GM21526 (cell line): ENCODE measurements at regions not wholly inside any gene's neighbourhood (a gene's known extent, or its start where the extent isn't known, plus 50 kb on each side); places are given as distances from the start of the nearest gene placed in this dataset.

Experiments
- ATAC-seq: cut with Tn5 transposase; IDR thresholded peaks from one replicate; pipeline ENCODE4 v1.9.1; 2021; ENCODE audit warnings: moderate library complexity; ENCODE audit not compliant: unreplicated experiment, low FRiP score

DNA sequence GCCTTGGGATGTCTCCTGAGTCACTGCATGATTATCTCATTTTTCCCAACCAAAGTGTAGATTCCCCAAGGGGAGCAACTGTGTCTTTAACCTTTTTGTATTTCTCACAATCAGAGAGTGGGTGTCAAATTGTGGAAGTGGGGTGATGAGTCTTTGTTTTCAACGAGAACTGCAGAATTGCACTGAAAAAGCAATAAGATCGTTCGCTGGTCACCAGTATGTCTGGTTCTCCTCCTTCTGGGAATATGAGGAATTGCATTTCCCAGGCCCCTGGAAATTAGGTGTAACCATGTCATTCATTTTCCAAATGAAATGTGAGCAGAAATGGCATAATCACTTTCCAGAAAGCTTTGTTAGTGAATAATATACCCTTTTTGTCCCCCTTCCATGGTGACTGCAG is 326.9 kb downstream of the GPAM start:
- ATAC-seq, result no peak

DNA sequence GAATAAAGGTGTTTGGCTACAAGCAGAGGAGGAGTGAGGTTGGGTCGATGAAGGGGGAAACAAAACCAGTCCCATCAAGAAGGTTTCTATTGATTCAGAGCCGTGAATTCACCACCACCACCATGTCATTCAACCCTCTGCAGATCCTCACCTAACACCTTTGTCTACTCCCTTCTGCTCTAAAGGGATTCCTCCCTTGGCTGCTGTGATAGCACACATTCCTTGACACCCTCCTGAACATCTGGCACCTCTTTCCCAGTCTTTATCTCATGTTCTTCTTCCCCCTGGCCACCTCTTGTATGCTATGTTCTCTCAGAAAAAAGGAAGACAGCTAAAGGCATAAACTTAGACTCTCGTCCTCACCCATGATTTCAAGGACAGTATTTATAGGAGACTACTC is 318.0 kb downstream of the GPAM start:
- ATAC-seq, result no peak

DNA sequence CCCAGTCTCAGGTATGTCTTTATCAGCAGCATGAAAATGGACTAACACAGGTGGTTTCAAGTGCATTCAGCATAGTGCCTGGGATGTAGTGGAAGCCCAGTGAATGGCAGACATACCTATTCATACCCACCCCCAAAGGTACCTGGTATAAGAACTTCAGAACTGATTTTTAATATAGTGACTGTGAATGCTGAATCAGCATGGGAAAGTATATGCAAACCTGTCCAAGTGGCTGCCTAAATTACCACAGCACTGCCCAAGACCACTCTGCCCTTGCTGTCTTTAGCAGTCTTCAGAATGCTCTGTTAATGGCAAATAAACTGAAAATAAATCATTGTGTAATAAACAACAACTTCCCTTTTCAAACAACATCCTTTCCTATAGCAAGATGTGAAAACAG is 312.1 kb downstream of the GPAM start:
- no peak for ATAC-seq

DNA sequence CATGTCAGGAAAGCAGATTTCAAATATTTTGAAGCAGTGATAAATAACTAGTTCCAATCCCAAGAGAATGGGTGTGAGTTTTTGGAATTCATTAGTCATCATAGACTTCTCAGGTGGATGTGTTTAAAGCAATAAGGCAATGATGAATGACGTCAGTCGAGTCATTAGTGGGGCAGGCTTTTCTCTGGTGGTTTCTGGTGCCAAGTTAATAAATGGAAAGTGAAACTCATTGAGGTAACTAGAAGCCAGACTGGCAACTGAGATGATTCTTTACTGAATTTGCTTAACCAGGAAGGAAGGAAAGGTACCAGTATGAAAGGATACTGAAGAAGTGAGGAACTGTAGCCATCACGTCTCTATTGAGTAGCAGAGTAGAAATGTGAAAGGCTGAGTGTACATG is 311.0 kb downstream of the GPAM start:
- no peak for ATAC-seq

DNA sequence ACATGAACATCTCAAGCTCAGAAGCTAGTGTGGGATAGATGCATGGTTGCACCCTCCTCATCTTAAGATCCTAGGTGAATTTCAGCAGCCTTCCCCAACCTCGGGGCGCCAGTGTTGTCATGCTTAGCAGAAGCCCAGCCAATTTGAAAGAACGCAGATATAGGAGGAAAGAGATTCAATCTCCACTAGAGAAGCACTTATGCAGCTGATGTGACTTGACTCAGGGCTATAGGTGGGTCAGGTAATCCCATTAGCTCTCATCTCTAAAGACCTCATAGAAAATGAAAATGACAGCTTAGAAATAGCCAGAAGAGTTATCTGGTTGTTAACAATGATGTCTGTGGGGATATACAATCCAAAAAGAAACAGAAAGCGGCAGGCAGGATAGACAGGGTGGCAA is 310.5 kb downstream of the GPAM start:
- no peak for ATAC-seq

DNA sequence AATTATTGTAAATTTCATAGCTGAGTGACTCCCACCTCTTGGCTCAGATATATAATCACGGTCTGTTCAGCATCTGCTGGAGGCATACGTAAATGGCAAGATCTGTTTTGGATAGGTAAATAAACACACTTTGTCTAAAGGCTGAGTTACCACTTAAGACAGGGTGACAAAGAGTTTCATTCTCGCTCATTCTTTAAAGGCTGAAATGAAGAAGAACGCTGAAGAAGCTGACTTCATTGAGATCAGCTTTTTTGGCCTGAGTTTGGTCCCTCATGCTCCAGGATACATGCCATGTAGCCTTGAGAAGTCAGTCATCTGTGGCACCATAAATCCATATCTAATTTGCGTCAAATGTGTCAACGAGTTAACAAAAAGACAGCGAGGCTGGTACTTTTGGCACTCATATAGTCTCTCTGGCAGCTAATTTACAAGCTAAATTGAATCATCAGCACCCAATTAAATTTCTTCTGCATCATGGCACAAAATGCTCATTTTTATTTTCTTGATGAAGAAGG is 309.9 kb downstream of the GPAM start:
- no peak for ATAC-seq

DNA sequence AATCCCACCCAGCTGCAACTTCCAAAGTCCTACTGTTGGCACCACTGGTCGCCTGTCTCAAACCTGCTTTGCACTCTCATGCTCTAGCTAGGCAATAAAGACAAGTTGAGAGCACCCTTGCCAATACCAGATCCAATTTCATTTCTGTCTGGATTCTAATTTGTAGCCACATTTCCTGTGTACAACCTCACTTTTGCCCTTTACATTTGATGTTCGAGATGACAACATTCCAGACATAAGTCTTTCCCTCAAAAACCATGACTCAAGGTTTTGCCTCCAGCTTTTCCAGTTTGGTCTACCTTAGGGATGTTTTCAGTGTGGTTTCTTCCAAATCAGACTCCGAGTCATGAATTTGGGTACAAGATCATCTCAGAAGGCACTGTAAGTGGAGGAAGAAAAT is 309.0 kb downstream of the GPAM start:
- ATAC-seq, result no peak

DNA sequence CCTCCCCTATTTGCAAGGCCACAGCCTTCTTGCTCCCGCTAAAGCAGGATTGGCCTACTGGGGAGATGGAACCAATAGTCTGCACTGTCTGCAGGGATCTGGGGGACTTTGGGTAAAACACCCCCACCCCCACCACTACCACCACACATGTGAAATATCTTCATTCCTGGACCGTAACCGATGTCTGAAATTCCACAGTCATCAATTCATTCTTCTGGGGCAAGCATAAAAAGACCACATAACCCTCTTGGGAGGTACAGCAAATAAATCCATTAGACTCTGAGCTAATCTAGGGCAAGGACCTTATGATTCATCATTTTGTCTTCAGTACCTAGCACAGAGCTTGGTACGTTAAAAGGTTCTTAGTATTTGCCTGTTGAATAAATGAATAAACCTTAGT is 307.8 kb downstream of the GPAM start:
- no peak for ATAC-seq

DNA sequence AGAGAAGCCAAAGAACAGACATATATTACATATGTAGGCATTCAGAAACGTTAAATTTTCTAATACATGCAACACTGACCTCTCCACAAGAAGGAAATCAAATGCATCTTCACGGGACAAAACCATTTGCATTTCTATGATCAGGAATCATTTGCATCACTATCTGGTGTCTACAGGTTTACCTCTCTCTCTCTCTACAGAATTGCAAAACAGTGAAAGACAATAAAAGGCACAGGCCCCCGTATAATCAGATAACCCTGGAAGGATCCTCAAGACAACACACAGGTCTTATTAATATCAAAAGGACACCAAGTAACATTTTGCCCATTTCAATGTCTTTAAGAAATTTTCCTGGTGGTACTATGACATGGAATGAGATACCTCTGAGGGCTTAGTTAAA is 306.3 kb downstream of the GPAM start:
- no peak for ATAC-seq

DNA sequence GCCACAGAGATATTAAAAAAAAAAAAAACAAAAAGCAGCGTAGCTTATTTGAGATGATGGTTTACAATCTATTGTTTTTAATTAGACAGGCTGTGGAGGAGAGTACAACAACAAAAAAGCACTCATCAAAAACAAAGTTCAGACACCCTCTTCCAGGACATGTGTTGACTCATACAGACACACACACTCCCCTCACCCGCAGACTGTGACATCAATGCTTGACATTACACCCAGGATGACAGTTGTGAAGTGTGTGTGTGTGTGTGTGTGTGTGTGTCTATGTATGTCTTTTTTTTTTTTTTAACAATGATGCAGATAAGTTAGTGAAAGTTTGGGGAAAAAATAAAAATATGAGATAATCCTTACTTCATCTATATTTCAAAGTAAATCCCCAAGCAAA is 303.6 kb downstream of the GPAM start:
- no peak for ATAC-seq

DNA sequence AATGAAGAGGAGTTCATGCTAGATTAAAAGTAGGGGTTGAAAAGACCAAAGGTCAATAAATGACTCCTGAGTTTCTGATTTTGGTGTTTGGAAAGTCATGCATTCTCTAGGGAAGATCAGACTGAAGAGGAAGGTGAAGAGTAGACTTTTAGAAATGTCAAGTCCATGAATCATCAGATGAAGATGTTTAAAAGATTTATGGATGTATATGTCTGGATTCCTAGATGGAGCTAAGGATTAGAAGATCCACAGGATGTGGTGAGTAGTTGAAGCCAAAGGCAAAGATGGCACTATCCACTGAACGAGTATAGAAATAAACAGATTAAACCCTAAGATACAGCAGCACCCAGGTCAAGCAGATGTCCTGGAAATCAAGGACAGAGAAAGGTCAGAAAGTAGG is 298.5 kb downstream of the GPAM start:
- ATAC-seq, result no peak

DNA sequence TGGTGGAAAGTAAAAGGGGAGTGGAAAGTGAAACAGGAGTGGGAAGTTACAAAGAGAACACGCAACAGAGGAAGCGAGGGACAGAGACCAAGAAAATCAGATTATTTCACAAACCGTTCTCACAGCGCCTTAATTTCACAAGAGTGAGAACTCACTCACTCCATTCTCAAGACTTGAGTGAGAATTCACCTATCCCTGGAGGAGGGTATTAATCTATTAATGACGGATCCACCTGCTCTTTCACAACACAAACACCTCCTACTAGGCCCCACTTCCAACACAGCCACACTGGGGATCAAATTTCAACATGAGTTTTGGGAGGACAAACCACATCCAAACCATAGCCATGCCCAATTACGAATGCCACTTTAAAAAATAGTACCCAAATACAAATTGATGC is 297.6 kb downstream of the GPAM start:
- no peak for ATAC-seq

DNA sequence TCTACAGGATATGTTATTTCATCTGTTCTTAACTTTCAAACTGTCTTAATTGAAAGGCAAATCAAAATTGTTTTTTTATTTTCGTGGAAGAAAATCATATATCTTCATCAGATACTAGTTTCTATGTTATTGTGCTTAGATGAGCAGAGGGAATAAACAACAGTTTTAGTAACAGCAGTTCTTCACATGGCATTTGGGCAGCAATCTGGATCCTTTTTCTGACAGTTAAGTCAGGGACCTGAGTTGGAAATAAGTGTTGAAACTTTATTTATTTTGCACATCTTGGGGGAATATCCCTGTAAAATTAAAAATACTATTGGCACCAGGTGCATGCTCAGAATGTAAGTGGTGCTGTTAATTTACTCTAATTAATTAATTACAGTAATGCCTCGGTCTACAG is 296.3 kb downstream of the GPAM start:
- ATAC-seq, result no peak

DNA sequence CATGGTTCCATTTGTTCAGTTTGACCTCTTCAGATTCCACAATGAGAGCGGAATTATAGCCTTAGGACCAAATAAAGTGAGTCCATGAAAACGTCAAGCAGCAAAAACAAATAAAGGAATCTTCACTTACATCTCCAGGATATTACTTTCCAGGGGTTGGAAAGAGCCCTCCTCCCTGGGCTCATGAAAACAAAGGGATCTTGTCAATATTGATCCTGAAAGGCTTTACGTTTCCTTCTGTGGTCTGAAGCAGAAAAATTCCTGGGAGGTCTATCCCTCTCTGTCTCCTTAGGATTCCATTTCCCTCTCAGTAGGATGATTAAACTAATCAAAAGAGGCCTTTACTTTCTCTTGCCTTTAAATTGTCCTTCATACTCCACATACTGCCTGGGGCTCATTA is 293.5 kb downstream of the GPAM start:
- no peak for ATAC-seq

DNA sequence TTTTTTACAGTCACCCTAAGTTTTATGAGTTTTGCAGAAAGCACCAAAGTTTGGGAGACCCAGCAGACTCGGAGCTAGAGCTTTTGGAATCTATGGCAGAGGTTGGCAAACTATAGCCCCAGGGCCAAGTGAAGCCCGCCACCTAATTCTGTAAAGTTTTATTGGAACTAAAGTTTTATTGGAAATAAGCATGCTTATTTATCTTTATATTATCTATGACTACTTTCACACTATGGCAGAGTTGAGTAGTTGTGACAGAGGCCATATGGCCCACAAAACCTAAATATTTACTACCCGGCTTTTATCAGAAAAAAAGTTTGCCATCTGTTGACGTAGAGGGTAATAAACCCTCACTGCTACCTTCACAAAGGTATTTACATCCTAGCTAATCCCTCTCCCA is 267.6 kb downstream of the GPAM start:
- no peak for ATAC-seq

DNA sequence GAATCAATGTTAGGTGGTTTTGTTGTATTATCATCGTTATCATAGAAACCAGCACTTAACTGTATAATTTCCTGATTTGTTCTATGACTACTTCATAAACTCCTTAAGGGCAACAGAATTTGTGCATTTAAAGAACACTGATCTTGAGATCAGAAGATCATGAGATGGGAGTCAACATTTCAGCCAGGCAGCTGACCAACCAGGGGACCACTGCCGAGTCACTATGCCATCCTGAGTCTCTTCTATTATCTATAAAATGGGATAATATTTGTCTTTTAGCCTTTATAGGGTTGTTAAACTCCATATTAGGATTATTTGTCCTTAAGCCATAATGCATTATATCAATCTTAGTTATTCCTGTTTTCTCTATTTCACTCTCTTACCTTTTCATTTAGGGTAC is 261.7 kb downstream of the GPAM start:
- no peak for ATAC-seq

DNA sequence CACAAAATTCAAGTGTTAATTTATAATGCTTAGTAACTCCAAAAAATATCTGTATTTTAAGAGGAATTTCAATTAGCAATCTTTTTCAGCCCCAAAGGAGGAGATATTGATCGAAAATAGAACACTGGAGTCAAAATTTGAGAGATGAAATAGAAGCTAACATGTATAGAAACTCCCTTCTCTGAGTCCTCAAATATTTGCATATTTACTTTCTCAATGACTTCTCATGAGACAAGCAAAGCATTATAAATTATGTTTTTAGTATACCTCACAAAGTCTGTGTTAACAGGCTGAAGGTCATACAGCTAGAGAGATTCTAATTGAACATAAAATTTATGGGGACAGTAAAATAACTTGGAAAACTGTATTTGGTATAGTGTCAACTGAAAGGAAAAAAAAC is 260.5 kb downstream of the GPAM start:
- no peak for ATAC-seq

DNA sequence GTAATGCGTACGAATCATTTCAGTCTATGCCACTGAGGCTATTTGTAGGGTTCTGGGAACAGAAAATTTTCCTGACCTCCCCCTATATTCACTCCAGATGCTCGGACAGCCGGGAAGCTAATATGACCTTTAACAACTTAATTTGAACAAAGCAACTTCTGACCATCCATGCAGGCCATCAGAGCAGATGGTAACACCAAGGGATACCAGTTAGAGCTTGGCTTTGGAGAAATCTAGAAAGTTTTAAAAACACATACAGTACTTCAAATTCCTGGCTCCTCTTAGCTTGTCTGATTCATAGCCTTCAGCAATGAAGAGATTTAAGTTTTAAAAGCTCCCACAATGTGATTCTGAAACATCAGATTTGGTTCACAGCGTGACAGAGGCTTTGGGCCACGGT is 257.3 kb downstream of the GPAM start:
- ATAC-seq, result no peak

DNA sequence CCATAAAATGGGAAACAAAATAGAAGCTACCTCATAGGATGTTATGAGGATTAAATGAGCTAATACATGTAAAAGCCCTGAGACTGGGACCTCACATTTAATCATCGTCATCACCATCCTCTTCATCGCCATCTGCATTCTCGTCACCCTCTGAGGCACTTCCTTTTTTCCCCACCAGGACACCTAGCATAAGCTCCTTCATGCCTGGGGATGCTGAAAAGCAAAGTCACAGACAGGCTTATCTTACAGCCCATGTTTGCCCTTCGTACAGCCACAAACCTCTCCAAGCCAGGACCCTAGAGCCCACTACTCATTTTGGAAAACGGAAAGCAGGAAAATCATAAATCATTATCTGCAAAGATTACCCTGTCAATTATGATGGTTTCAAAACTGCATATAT is 249.6 kb downstream of the GPAM start:
- no peak for ATAC-seq

DNA sequence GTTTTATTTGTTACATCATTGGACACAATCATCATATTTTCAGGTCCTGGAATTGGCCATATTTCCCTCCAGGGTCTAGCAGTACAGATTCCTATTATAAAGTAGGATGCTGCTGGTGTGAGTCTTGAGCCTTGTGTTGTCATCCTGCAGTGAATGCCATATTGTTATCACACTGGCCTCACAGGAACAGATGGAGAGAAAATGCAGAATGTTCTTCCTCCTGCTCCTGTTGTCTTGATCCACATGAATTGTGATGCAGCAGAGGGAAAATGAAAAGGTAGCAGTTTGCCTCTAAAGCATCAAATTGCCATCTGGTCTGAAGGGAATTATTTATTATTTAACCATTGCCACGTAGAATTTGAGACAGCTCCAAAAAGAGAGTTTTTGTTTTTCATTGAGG is 248.6 kb downstream of the GPAM start:
- no peak for ATAC-seq

DNA sequence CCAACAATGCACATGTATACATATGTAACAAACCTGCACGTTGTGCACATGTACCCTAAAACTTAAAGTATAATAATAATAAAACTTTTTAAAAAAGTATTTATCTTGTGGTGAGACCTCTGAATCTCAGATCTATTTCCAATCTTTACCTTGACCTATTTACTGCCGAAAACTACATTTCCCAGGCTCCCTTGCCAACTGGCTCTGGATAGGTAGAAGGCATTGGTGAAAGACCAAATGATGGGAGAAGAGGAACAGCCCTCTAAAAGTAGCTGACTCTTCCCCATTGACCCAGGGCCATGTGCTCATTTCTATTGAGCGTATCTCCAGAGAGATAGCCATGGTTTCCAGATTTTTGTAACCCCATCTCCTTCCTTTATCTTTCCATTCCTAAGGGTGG is 247.4 kb downstream of the GPAM start:
- ATAC-seq, result no peak

DNA sequence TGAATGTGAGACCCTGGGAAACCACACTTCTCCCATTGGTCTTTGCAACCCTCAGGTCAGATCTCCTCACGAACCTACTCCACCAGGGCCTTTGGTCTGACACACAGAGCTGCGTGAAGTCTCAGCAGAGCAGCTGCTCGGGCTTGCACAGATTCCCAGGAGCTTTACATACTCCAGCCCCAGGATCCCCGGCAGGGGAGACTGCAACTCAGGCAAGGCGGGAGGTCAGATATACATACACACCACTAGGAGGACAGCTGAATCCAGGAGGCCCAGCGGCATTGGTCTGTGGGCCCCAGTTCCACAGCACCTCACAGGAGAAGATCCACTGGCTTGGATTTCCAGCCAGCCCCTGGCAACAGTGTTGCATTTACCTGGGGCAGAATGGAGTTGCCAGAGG is 239.2 kb downstream of the GPAM start:
- ATAC-seq, result no peak

DNA sequence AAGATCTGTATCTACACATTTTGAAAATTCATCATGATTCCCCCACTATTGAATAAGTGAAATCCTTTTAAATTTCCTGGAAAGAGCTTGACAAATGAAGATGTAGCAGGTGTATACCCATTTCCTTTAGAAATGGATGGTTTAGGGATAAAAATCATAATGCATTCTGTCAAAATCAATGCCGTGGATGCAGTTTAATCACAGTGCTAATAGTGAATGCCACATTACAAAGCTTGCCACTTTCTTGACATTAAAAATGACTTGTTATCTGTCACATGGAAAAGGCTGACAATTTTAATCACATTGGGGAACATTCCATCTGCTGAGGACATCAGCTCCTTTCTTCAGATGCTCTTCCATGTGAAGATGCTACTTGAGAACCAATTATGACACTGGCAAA is 229.6 kb downstream of the GPAM start:
- no peak for ATAC-seq

DNA sequence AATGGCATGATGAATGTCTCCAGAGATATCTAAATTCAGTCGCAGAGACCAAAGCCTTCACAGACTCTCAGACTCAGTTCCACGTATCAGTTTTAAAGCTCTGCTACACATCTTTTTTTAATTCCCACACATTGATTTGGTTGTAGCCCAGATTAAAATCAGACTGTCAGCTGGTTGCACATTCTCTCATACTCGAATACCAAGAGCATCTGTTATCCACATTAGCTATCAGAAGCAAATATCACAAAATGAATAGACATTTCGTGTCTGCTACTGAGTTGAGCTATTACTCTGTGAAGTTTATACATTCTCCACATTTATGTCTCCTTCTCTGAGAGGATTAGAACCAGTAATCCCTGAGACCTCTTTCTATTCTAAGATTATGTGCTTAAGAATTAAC is 229.2 kb downstream of the GPAM start:
- no peak for ATAC-seq
